Breast epithelium (tissue), 4 donors: ENCODE measurements at regions not wholly inside any gene's neighbourhood (a gene's known extent, or its start where the extent isn't known, plus 50 kb on each side); places are given as distances from the start of the nearest gene placed in this dataset.

Experiments used
- DNase-seq, 2 donors: peaks; one replicate each; pipeline ENCODE4 v3.0.0-alpha.2; 2019; ENCODE audit warnings: low spot score in 2 of 2
- H3K27ac ChIP-seq, 2 donors: fragments of 200-600 bp; sonication (generic) in 1 of 2; one replicate each; pipeline ENCODE4 v1.5.1; 2016 to 2019; ENCODE audit warnings: mild to moderate bottlenecking in 1 of 2
- H3K27me3 ChIP-seq, 2 donors: fragments of 200-600 bp; sonication (generic) in 1 of 2; one replicate each; pipeline versions ENCODE4 v1.5.1 to v1.6.0; 2017 to 2019; ENCODE audit warnings: control low read depth in 1 of 2, mild to moderate bottlenecking in 1 of 2
- H3K36me3 ChIP-seq: fragments of 200-600 bp; one replicate; pipeline ENCODE4 v1.5.1; 2019
- H3K4me1 ChIP-seq, 2 donors: fragments of 200-600 bp; sonication (generic); one replicate each; pipeline ENCODE4 v1.5.1; 2016 to 2019; ENCODE audit warnings: control low read depth in 1 of 2
- H3K4me3 ChIP-seq, 3 donors: fragments of 200-600 bp; sonication (generic); 1 replicate in 2 of 3; 2 replicates in 1 of 3; pipeline ENCODE4 v1.5.1; 2016 to 2019; ENCODE audit warnings: mild to moderate bottlenecking in 3 of 3, moderate library complexity in 2 of 3
- H3K9me3 ChIP-seq, 2 donors: fragments of 200-600 bp; sonication (generic) in 1 of 2; one replicate each; pipeline ENCODE4 v1.5.1; 2016 to 2019; ENCODE audit warnings: control low read depth in 1 of 2
- POLR2A ChIP-seq: fragments of 450-650 bp; IDR thresholded peaks from one replicate; pipeline ENCODE4 v1.6.1; 2016; ENCODE audit warnings: antibody characterized with exemption, mild to moderate bottlenecking, moderate library complexity
- POLR2AphosphoS5 ChIP-seq, 3 donors: sonication (generic); formaldehyde crosslinking; IDR thresholded peaks; one replicate each; pipeline ENCODE4 v1.6.1; 2017; ENCODE audit warnings: antibody characterized with exemption in 3 of 3
- intact Hi-C: fragments of 100-400 bp; cut with DNase I; formaldehyde crosslinking; loops from one replicate; pipeline ENCODE4 v1.15.1; 2023; ENCODE audit warnings: low total_unique reads
- TF ChIP-seq, protein P1 (sequence below), 3 donors: fragments of 450-650 bp; IDR thresholded peaks; one replicate each; pipeline ENCODE4 v1.5.1; 2016 to 2017; ENCODE audit warnings: antibody characterized with exemption in 3 of 3, mild to moderate bottlenecking in 3 of 3, moderate library complexity in 3 of 3

DNA sequence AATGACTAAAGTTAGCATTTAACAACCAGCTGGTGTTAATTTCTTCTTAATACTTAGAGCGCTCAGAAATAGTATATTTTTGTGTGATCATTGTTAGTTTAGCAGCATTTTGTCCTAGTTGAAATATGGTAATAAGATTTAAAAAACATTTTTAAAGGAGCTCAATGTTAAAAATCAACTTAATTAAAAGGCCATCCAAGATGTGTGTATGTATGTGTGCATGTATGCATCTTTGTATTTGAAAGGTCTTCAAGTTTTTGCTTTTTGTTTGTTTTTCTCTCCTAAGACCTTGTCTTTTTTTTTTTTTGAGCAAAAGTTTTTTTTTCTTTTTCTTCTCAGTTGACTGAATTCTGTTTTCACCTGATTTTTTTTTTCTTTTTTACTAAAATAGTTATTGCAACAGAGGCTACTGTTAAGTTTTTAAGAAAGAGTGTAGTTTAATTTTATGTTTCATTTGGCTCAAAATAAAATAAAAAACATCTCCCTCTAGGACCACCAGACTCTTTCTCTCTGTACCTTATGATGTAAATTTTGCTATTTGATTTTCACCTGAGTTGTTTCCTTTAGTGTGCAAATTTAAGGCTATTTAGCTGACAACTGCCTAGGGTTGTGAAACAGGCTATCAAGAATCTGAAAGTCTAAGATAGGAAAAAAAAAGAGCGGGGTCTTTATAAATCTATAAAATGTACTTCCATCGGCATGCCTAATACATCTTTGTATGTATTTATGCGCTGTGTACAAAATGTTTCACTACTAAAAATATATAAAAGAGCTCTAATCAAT is 76.4 kb upstream of the C1GALT1 start:
- TF ChIP-seq POLR2A (no peak), POLR2AphosphoS5 (IDR thresholded peaks at IDR 0.05) (no peak)
- TF ChIP-seq, protein P1, sequence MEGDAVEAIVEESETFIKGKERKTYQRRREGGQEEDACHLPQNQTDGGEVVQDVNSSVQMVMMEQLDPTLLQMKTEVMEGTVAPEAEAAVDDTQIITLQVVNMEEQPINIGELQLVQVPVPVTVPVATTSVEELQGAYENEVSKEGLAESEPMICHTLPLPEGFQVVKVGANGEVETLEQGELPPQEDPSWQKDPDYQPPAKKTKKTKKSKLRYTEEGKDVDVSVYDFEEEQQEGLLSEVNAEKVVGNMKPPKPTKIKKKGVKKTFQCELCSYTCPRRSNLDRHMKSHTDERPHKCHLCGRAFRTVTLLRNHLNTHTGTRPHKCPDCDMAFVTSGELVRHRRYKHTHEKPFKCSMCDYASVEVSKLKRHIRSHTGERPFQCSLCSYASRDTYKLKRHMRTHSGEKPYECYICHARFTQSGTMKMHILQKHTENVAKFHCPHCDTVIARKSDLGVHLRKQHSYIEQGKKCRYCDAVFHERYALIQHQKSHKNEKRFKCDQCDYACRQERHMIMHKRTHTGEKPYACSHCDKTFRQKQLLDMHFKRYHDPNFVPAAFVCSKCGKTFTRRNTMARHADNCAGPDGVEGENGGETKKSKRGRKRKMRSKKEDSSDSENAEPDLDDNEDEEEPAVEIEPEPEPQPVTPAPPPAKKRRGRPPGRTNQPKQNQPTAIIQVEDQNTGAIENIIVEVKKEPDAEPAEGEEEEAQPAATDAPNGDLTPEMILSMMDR (IDR thresholded peaks at IDR 0.05): no peak
- Histone ChIP-seq H3K27ac (no peak overlapping the region), H3K9me3 (no peaks in the 10 kb centered on the region), H3K4me1 (no peaks in the 10 kb centered on the region), H3K27me3 (no peaks in the 10 kb centered on the region), H3K36me3 (no peaks in the 10 kb centered on the region), H3K4me3 (no peak overlapping the region)
- intact Hi-C loops: loop anchor here (10.0 kb wide), 1 partner anchor 429 kb away; the partner anchor contains the start of gene COL28A1
- DNase-seq: no peak

DNA sequence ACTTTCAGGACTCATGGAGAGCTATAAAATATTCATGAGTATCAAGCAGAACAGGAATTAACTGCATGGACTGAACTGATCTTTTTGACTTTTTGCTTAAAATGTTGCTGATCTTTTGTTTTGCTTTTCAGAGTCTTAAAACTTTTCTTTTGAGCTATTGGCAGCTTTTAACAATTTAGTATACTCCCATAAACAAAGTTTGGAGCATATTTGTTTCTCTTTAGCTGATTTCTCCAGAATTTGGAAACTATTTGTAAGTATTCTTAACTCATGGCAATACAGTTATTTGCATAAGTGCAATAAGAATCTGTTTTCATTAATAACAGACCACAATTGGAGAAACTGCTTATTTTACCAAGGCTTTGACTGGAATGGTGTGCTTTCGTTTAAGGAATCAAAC is 73.4 kb upstream of the C1GALT1 start:
- H3K27me3 ChIP-seq: no peaks in the 10 kb centered on the region
- no peak overlapping the region for H3K27ac ChIP-seq
- no peaks in the 10 kb centered on the region for H3K9me3 ChIP-seq
- no peak overlapping the region for H3K4me3 ChIP-seq
- intact Hi-C loops: loop anchor here (10.0 kb wide), 1 partner anchor 426 kb away; the partner anchor contains the start of gene COL28A1
- H3K4me1 ChIP-seq: no peaks in the 10 kb centered on the region
- DNase-seq: no peak
- no peaks in the 10 kb centered on the region for H3K36me3 ChIP-seq
- no peak for TF ChIP-seq POLR2A
- TF ChIP-seq, protein P1 (IDR thresholded peaks at IDR 0.05): no peak
- TF ChIP-seq POLR2AphosphoS5 (IDR thresholded peaks at IDR 0.05): no peak

DNA sequence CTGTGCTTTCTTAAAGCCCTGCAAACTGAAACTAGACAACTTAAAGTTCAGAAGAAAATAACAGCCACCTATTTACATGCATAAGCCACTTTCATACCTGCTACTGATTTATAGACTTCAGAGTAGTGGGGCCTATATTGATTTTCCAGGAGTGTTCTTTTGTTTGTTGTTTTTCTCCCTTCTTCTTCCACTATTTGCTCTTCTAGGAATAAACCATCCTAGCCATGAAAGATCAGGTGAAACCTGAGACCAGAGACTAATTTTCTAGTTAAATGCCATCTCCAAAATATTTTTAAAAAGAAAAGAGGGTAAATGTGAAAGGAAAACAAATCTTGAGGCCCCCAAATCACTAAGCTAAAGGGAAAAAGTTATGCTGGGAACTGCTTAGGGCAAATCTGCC is 72.4 kb upstream of the C1GALT1 start:
- Histone ChIP-seq H3K27me3 (no peaks in the 10 kb centered on the region), H3K9me3 (no peaks in the 10 kb centered on the region), H3K27ac (no peak overlapping the region), H3K4me1 (no peaks in the 10 kb centered on the region), H3K4me3 (no peak overlapping the region), H3K36me3 (no peaks in the 10 kb centered on the region)
- no peak for DNase-seq
- TF ChIP-seq, protein P1 (IDR thresholded peaks at IDR 0.05): no peak
- no peak for TF ChIP-seq POLR2A
- no peak for TF ChIP-seq POLR2AphosphoS5 (IDR thresholded peaks at IDR 0.05)
- intact Hi-C loops: loop anchor here (10.0 kb wide), 1 partner anchor 425 kb away; the partner anchor contains the start of gene COL28A1

DNA sequence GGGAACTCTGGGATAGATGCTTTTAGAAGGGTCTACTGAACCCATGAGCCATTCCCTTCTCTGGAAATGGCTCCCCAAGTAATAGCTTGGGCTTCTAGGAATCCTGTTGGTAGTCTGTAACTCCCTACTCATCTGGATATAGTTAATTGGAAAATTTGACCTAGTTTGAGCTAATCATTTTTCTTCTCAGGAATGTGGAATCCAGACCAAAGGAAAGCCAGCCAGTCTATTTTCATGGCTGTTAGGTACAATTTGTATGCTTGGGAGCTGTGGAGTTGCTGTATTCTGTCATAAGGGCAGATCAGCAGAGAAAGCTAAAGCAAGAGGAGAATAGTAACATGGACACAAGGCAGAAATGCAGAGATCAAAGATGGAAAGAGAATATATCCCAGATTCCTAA is 71.6 kb upstream of the C1GALT1 start:
- Histone ChIP-seq H3K36me3 (no peaks in the 10 kb centered on the region), H3K4me3 (no peak overlapping the region), H3K27me3 (no peaks in the 10 kb centered on the region), H3K9me3 (no peaks in the 10 kb centered on the region), H3K27ac (no peak overlapping the region), H3K4me1 (no peaks in the 10 kb centered on the region)
- no peak for DNase-seq
- TF ChIP-seq, protein P1 (IDR thresholded peaks at IDR 0.05): no peak
- no peak for TF ChIP-seq POLR2A
- no peak for TF ChIP-seq POLR2AphosphoS5 (IDR thresholded peaks at IDR 0.05)
- intact Hi-C loops: no loop called here

DNA sequence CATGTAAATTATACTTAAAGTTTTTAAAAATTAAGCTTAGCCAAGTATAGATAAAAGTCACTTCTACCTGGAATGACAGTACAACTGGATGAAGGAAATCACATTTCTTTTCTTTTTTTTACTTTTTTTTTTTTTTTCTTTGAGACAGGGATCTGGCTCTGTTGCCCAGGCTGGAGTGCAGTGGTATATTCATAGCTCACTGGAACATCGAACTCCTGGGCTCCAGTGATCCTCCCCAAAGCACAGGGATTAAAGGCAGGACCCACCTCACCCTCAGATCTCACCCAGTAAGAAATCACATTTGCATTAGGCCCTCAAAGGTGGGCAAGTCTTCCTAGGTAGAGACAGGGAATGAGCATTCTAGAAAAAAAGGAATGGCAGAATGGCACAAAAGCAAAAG is 69.5 kb upstream of the C1GALT1 start:
- Histone ChIP-seq H3K36me3 (no peaks in the 10 kb centered on the region), H3K4me1 (no peaks in the 10 kb centered on the region), H3K27ac (no peak overlapping the region), H3K9me3 (no peaks in the 10 kb centered on the region), H3K27me3 (no peaks in the 10 kb centered on the region), H3K4me3 (no peak overlapping the region)
- intact Hi-C loops: no loop called here
- no peak for DNase-seq
- TF ChIP-seq, protein P1 (IDR thresholded peaks at IDR 0.05): no peak
- TF ChIP-seq POLR2A (no peak), POLR2AphosphoS5 (IDR thresholded peaks at IDR 0.05) (no peak)
